ENCODE measurements at regions not wholly inside any gene's neighbourhood (a gene's known extent, or its start where the extent isn't known, plus 50 kb on each side); places are given as distances from the start of the nearest gene placed in this dataset.

DNA sequence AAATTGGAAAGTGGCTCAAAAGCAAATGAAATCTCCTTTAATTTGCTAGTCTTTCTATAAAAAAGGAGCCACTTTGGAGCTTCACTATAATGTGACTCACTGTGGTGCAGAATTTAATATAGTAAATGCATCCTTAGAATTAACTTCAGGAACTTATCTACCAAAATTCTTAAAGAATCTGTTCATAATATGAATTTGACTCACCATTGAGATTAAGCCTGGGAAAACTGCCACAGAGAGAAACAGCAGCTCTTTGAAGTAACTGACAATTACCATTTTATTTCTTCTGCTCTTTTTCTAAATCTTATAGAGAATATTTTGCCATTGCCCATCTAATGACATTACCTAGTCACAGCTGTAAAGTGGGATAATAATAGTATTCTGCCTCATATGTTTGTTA, 211.9 kb upstream of the CDH6 start:
- no peak overlapping the region for H3K4me3 ChIP-seq
- no peak overlapping the region for H3K27ac ChIP-seq

DNA sequence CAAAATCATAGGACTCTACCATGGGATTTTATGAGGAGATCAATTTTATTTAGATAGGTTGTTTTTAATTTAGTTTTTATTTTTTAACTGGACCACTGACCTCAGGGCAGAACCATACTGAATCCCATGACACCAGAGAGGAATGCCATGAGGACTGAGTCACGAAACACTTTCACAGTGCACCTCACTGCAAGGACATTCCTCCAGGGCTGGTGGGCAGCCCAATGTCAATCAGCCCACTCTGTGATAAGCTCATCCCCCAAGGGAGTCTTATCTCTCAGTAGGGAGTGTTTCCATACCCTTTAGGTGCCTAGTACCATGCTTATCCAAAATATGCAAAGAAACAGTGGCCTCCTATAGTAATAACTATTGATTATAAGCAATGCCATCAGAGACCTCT, 224.5 kb upstream of the CDH6 start:
- no peak overlapping the region for H3K27ac ChIP-seq
- no peak overlapping the region for H3K4me3 ChIP-seq

DNA sequence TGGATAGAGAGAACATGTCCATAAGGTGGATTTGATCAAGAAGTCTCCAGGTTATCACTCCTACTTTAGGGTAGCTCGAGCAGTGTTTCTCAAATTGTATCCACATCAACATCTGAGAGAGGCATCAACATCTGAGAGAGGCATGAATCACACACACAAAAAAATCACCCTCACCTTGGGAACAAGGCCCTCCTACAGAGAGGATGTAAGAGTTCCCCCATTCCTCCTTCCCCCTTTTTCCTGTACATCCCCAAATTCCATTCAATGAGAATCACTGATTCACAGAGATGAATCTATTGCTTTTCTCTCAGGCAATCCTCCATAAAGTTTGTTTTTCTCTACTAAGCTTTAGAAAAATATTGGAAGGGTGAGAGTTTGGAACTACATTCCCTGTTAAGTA, 233.4 kb upstream of the CDH6 start:
- Histone ChIP-seq H3K27ac (no peak overlapping the region), H3K4me3 (no peak overlapping the region)

DNA sequence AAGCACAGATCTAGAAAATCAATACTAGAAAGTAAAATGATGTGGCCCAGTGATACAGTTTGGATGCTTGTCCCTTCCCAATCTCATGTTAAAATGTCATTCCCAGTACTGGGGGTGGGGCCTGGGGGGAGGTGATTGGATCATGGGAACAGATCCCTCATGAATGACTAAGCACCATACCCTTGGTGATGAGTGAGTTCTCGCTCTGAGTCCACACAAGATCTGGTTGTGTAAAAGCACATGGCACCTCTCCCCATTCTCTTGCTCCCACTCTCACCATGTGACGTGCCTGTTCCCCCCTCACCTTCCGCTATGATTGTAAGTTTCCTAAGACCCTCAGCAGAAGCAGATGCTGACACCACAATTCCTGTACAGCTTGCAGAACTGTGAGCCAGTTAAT, 234.2 kb upstream of the CDH6 start:
- no peak overlapping the region for H3K4me3 ChIP-seq
- no peak overlapping the region for H3K27ac ChIP-seq

DNA sequence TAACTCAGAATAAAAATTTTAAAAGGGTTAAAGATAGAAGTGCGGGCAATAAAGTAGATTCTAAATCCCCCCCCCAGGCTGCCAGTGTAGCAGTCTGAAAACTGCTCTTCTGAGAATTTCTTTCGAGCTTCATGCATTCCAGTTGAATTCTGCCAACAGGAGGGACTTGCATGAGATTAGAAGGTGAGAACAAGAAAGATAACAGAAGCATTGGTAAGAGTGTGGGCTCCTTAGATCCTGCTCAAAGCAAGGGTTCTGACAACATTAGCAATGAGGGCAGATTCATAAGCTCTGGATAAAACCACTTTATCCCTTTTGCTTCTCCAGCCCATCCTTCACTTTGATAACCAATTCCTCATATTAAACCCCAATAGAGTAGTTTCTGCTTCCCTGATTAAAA, 235.9 kb upstream of the CDH6 start:
- H3K27ac ChIP-seq = no peak overlapping the region

DNA sequence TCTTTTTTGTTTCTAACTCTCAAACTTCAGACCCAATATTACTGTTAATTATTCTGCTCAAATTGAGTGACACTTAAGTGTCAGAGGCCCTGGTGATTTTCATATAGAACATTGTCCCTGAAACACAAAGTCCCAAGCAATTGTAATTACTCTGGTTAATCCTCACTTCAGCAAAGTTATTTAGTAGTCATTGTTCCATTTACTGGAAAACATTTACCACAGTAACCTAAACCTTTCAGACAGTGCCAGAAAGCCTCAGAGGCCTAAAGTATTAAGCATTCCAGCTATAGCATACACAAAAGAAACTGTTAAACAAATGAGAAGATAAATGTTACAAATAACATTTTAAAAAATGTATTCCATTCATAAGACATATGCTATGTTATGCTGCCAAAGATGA, 237.2 kb upstream of the CDH6 start:
- Histone ChIP-seq H3K27ac (no peak overlapping the region), H3K4me3 (no peak overlapping the region)

More for the DNA sequence above, 235.9 kb upstream of the CDH6 start:
- H3K4me3 ChIP-seq = no peak overlapping the region

DNA sequence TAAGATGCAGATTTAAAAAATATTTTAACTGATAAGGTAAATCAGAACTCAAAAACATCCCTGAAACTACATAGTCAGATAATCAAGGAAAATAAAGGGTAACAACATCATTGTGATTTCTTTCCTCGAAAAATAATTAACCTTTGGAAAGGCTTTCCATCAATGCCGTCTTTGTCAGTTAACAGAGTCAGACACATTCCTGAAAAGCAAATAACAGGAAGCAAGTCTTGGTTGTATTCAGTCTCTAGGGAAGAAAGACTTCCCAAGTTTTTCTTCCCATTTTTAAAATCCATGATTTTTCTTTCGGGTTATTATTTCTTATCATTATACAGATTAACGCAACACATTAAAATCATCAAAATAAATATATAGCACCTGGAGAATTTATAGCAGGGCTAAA, 256.4 kb upstream of the CDH6 start:
- H3K4me3 ChIP-seq = no peak overlapping the region
- H3K27ac ChIP-seq = no peak overlapping the region

DNA sequence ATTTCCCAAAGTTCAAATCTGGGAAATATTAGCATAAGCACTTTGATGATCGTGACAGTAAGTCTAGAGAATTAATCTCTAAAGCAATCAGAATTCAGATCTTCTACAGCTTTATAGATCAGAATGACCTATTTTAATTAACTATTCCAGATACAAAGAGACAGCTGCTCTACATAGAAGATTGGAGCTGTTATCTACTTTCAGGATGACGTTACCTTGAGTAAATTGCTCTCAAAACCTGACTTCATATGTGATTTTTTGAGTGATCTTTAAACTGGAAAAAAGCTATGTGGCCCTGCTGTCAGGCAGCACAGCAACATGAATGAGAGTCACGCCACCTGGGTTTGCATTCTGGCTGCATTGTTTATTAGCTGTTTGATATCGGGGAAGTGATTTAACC, 259.9 kb upstream of the CDH6 start:
- no peak overlapping the region for H3K27ac ChIP-seq
- no peak overlapping the region for H3K4me3 ChIP-seq

DNA sequence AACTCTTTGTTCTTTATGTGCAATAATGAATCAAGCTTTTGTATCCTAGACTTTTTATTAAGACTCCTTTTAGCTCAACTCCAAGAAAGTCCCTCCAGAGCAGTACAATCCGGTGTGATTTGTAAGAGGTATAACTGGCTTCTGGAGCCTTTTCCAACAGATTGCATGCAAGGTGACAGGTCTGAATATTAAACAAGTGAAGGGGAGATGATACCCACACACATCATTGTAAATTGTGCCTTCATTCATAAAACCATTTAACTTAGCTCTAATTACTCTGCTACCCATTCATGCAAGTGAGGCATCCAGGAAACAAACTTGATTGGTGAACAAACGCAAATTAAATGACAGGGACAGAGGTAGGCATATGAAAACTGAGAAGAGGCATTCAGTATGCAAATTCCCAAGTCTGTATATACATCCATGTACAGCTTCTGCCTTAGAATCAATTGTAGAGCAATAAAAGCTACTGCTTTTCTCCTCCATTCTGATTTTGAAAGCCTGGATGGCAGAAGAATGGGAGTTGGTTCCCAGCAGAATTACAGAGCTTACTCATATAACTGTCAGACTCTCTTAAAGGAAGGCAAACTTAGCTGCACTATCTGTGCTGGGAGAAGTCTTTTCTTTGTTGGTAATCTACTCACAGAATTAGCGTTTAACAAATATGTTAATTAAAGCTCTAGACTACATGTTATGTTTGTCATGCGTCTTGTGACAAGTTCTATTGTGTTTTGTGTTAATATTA, 261.0 kb upstream of the CDH6 start:
- Histone ChIP-seq H3K27ac (no peak overlapping the region), H3K4me3 (no peak overlapping the region)

DNA sequence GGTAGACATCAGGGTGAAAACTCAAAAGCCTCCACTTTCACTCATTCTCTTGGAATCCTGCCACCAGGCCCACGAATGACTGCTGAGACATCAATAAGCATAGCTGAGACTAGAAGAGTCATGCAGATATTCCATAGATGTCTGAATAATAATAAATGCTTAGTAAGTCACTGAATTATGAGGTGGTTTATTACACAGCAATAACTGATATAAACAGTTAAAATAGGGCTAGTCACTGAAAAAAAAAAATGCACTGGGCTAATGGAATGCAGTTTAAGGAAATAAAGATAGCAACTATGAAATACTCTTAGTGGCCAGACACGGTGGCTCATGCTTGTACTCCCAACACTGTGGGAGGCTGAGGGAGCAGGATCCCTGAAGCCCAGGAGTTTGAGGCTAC, 262.8 kb upstream of the CDH6 start:
- Histone ChIP-seq H3K4me3 (no peak overlapping the region), H3K27ac (no peak overlapping the region)

DNA sequence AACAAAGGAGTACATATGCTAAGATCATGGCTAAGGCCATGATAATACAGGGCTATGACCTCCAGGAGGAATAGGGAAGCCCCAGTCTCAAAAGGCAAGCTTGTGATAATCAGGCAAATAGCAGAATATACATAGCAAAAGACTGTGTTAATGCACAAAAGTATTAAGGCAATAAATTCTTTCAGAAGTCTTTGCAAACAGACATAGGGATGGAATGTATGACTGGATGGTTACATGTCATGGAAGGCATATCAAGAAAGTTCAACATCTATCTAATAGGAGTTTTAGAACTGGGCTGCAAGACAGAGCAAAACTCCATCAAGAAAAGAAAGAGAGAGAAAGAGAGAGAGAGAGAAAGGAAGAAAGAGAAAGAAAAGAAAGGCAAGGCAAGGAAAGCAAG, 264.5 kb upstream of the CDH6 start:
- Histone ChIP-seq H3K4me3 (no peak overlapping the region), H3K27ac (no peak overlapping the region)

DNA sequence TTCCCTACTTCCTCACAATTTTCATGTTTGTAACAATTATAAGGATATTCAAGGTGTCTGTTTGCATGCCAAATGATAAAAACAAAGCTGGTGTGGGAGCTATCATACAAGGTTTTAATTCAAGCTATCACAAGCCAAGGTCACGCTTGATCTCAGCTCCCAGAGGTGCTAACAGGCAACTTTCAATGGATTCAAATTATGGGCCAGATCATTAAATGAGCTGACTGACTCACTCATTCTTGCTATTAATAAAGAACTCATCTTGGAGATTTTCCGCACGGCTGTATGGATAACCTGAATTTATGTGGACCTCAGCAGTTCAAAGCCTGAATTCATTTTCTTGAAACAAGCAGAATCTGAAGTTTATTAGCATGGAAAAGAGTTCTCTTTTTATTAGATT, 267.3 kb upstream of the CDH6 start:
- Histone ChIP-seq H3K4me3 (no peak overlapping the region), H3K27ac (no peak overlapping the region)

DNA sequence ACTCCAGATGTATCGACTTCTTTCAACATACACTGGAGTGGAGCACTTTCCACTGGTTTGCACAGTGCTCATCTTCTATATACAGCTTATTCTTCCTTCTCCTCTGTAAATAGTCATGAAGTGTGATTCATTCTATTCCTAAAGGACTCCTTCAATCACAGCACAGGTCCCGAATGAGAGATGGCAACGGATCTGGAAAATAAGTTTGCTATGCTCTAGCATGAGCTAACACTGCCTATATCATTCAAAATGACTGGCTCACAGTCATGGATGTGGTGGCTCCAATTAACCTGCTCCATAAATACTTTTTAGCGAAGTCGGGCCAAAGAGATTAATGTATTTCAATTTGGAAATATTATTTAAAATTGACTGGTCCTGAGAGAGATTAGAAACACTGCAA, 272.1 kb upstream of the CDH6 start:
- no peak overlapping the region for H3K27ac ChIP-seq
- H3K4me3 ChIP-seq = no peak overlapping the region

DNA sequence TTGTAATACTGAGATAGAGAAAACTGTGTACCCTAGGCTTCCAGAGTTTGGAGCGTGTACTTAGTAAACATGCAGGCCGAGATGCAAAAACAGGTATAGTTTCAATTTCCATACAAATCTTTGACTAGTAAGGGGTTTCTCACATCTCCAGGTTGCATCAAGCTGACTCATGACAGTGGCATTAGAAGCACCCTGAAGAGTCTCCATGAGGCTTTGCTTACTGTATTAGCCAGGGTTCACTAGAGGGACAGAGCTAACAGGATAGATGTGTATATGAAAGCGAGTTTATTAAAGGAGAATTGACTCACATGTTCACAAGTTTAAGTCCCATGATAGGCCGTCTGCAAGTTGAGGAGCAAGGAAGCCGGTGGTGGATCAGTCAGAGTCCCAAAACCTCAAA, 275.3 kb upstream of the CDH6 start:
- Histone ChIP-seq H3K4me3 (no peak overlapping the region), H3K27ac (no peak overlapping the region)

DNA sequence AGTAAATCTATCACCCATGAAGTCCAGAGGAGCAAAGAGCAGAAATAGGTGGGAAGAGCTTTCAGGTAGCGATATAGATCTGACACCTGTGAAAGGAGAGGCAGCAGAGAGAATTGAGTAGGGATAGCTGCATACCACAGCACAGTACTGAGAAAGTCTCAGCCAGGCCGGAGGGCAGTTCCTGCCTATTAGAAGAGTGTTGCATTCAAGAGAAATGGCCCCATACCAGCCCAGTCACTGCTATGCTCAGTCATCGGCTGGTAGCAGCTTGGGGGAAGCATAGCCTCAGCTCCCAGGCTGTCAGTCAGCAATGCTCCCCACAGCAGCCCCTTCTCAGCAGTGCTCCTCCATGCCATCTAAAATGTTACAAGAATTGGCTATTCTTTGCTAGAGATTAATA, 285.1 kb upstream of the CDH6 start:
- no peak overlapping the region for H3K4me3 ChIP-seq
- no peak overlapping the region for H3K27ac ChIP-seq

DNA sequence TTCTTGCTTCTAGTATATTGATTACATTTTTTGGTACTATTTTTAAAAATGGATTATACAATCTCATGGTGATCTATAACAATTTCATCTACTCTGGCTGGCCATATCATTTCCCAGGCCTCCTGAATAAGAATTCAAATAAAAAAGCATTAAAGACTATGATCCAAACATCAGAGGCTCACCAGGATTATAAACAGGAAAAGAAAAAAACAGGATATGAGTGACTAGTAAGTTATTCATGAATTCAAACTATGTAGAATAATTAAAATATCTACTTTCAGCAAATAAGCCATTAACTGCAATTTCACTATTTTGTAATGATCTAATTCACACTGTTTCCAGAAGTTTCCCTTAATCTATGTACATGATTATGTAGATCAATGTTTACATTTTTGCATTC, 293.1 kb upstream of the CDH6 start:
- Histone ChIP-seq H3K27ac (no peak overlapping the region), H3K4me3 (no peak overlapping the region)

DNA sequence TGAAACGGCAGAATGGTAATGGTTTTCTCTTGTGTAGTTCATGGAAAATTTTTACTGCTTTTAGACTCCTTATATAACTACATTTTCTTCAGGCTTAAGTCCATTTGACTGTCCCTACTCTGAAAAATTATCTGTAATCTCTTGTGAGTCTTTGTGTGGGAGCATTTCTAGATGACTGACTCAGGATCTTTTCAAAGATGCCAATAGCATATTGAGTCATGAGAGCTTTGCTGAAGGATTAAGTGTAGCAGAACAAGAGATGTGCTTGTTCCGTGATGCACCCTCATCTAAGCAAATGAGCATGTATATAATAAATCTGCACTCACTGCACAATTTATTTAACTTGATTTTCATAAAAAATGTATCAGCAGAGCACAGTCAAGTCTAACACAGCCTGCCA, 298.7 kb upstream of the CDH6 start:
- no peak overlapping the region for H3K27ac ChIP-seq
- H3K4me3 ChIP-seq = no peak overlapping the region

DNA sequence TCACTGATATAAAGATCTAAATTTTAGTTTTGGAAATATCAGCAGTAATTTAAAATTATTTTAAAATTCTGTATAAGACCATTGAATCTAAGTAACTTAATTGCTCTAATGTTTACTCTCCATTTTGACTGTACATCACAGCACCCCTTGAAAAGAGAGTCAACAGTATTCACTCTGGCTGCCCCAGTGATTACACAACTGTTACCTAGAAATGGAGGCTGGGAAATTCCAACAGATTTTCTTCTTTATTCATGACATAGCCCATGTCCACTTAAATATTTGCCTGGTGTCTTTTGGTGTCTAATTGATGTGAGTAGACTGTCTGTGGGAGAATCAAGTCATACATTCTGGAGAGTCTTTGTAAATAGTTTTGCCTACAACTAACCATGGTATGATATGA, 301.8 kb upstream of the CDH6 start:
- H3K27ac ChIP-seq = no peak overlapping the region
- H3K4me3 ChIP-seq = no peak overlapping the region

DNA sequence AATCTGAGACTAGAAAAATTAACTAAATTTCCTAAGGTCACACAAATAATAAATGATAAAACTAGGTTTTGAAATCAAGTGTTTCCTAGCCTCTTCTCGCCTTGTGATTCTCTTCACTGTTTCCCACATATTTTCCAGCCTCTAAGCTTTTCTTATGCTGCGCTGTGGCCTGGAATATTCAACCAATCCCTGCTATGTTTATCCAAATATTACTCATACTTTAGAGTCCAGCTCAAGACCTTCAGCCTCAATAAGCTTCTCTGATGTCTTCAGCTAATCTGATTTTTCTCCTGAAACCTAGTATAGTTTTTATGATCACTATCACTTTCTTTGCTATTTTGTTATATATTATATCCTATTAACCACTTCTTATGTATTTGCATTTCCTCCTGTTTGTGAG, 303.1 kb upstream of the CDH6 start:
- Histone ChIP-seq H3K27ac (no peak overlapping the region), H3K4me3 (no peak overlapping the region)

DNA sequence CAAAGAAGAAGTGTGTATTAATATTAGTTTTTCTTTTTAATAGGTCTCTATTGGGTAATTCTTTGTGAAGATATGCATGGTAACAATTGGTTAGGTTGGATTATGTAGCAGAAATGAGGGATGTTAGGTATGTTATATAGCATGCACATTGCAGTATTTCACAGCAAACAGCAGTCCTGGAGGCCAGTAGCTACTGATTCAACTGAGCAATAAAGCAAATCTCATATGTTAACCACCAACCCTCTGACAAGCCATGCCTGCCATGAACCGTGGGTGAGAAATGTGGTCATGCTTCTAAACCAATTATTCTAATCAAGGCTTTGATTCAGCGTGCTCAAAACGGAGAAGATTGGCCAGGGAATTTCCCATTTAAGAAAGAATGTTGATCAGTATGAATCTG, 313.0 kb upstream of the CDH6 start:
- Histone ChIP-seq H3K27ac (no peak overlapping the region), H3K4me3 (no peak overlapping the region)

DNA sequence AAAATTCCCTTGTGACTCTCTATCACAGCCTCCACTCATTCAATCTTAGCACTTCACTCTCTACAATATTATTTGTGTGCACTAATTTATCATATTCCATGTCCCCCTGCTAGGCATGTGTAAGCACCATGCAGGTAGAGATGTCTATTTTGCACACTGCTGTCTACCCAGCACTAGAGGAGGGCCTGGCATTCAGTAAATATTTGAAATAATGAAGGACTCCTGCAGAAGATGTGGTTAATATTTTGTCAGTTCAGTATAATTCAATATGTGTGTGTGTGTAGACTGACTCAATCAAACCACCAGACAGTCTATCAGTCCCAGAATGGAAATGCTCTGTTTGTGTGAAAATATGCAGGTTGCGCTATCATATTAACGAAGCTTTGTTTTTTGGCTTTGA, 313.6 kb upstream of the CDH6 start:
- no peak overlapping the region for H3K27ac ChIP-seq

DNA sequence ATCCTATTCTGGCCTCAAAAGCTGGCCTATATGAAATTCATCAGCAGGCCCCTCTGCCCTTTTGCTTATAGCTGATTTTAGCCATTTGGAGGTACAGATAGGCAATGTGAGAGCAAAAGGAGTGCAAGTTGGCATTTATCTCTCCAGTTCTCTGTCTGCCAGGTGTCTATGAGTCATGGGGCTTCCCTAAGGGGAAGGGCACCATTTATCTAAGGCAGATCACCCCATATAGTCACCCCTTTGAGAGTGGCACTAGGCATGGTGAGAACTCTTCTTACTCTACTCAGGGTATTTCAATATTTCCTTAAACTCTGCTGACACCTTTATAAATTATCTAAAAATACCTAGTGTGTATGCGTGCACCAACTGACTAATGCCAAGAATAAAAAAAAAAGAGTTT, 314.7 kb upstream of the CDH6 start:
- H3K4me3 ChIP-seq = no peak overlapping the region

More for the DNA sequence above, 313.6 kb upstream of the CDH6 start:
- H3K4me3 ChIP-seq = no peak overlapping the region

More for the DNA sequence above, 314.7 kb upstream of the CDH6 start:
- H3K27ac ChIP-seq = no peak overlapping the region

Data from skin epidermis (tissue), 12 donors.